ENCODE measurements at regions not wholly inside any gene's neighbourhood (a gene's known extent, or its start where the extent isn't known, plus 50 kb on each side); places are given as distances from the start of the nearest gene placed in this dataset.

DNA sequence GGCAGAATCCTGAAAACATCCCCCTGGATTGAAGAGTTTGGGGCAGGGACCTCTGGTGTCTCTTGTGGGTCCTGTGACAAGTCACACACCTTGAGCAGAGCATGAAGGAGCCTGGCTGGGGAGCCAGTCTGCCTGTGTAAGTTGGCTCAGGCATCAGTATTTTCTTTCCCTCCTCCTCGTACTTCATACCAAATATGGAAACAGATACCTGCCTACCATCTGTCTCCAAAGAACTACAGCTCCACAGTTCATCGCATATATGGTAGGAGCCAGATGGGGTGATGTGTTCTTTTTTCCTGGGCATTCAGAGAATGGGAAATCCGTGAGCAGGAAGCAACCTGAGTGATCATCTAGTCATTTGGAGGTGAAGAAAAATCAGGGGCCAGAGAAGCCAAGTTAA lies 177.3 kb upstream of the RAD23B start:
- no peaks in the 10 kb centered on the region for H3K4me1 Mint-ChIP-seq (ENCODE audit: low read depth)
- no peak for DNase-seq
- no peaks in the 10 kb centered on the region for H3K36me3 Mint-ChIP-seq (ENCODE audit: low read depth)
- no peak overlapping the region for H3K27ac Mint-ChIP-seq
- peaks cover 11% of the 10 kb centered on the region for H3K27me3 Mint-ChIP-seq (ENCODE audit: insufficient read depth)
- no peak overlapping the region for H3K4me3 Mint-ChIP-seq
- TF ChIP-seq, protein P1, sequence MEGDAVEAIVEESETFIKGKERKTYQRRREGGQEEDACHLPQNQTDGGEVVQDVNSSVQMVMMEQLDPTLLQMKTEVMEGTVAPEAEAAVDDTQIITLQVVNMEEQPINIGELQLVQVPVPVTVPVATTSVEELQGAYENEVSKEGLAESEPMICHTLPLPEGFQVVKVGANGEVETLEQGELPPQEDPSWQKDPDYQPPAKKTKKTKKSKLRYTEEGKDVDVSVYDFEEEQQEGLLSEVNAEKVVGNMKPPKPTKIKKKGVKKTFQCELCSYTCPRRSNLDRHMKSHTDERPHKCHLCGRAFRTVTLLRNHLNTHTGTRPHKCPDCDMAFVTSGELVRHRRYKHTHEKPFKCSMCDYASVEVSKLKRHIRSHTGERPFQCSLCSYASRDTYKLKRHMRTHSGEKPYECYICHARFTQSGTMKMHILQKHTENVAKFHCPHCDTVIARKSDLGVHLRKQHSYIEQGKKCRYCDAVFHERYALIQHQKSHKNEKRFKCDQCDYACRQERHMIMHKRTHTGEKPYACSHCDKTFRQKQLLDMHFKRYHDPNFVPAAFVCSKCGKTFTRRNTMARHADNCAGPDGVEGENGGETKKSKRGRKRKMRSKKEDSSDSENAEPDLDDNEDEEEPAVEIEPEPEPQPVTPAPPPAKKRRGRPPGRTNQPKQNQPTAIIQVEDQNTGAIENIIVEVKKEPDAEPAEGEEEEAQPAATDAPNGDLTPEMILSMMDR (IDR thresholded peaks at IDR 0.05), result no peak
- no peaks in the 10 kb centered on the region for H3K9me3 Mint-ChIP-seq

DNA sequence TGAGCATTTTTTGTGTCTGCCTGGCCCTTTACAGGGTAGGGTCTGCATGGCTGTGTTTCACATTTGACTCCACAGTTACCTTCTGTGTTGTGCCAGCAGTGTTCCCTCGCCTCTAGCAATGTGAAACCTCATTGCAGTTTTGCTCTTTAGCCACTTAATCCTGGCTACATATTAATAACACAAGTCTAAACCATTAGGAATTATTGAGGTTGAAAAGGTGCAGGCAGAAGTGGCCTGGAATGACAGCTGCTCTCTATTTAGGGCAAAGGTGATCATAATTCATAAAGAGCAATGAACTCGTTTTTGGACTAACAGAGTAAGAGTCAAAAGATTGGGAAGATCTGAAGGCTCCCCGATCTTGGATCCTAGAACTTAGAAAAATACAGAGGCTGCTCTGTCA lies 176.7 kb upstream of the RAD23B start:
- Mint-ChIP-seq H3K36me3 (ENCODE audit: low read depth) (no peaks in the 10 kb centered on the region), H3K4me3 (no peak overlapping the region), H3K9me3 (no peaks in the 10 kb centered on the region), H3K4me1 (ENCODE audit: low read depth) (no peaks in the 10 kb centered on the region), H3K27ac (no peak overlapping the region), H3K27me3 (ENCODE audit: insufficient read depth) (peaks cover 10% of the 10 kb centered on the region)
- no peak for DNase-seq
- TF ChIP-seq, protein P1 (IDR thresholded peaks at IDR 0.05), result no peak

DNA sequence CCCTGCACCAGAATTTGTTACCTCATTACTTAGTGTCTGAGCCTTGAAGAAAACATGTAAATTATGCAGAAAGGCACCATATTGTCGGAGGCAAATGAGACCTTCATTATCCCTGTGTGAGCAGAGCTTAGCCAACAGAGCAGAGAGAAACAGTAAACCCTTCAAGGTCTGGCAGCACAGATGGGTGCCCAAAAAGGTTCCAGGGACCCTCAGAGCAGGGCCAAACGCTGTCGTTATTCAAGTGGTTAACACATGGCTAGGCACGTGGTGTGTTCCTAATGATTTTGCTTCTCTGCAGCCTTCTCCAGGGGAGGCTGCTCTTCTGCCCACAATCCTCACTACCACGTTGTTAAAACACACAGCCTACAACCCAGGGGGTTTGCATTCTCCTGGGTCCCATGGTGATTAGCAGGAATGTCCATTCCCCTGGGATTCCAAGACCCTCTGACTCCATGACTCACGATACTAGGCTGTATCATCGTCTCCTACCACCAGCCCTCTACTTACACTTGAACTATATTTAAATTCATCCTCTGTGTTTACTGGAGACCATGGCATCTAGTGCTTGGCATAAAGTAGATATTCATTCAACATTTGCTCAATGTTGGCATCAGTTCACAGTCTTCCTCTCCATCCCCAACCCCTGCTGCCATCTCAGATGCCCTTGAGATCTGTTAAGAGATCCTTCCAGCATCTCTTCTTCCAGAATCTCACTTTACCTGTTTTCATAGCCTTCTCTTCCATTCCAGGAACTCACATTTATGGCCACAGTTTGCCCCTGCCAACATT lies 174.5 kb upstream of the RAD23B start:
- TF ChIP-seq, protein P1 (IDR thresholded peaks at IDR 0.05), result no peak
- Mint-ChIP-seq H3K27ac (no peak overlapping the region), H3K4me1 (ENCODE audit: low read depth) (no peaks in the 10 kb centered on the region), H3K27me3 (ENCODE audit: insufficient read depth) (peaks cover 6% of the 10 kb centered on the region), H3K9me3 (no peaks in the 10 kb centered on the region), H3K36me3 (ENCODE audit: low read depth) (no peaks in the 10 kb centered on the region), H3K4me3 (no peak overlapping the region)
- DNase-seq, result no peak

DNA sequence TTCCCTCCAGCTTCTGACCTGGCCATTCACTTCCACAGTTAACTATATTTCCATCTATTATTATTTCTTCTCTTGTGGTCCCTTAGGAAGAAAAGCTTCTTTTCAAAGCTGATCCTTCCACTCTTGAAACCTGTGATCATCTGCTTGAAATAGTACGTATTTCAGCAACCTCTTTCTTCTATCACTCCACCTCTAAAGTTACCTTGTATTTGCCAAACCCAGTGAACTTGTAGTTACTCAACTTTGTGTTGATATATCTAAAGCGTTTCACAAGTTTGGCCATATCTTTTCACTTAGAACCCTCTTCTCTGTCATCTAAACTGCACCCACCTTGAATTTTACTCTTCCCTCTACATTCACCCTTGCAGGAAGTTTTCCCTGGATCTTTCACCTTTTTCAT lies 173.8 kb upstream of the RAD23B start:
- H3K27me3 Mint-ChIP-seq (ENCODE audit: insufficient read depth), result peaks cover 6% of the 10 kb centered on the region
- no peak for DNase-seq
- no peaks in the 10 kb centered on the region for H3K9me3 Mint-ChIP-seq
- TF ChIP-seq, protein P1 (IDR thresholded peaks at IDR 0.05), result no peak
- H3K4me3 Mint-ChIP-seq, result no peak overlapping the region
- no peaks in the 10 kb centered on the region for H3K36me3 Mint-ChIP-seq (ENCODE audit: low read depth)
- no peaks in the 10 kb centered on the region for H3K4me1 Mint-ChIP-seq (ENCODE audit: low read depth)
- no peak overlapping the region for H3K27ac Mint-ChIP-seq

DNA sequence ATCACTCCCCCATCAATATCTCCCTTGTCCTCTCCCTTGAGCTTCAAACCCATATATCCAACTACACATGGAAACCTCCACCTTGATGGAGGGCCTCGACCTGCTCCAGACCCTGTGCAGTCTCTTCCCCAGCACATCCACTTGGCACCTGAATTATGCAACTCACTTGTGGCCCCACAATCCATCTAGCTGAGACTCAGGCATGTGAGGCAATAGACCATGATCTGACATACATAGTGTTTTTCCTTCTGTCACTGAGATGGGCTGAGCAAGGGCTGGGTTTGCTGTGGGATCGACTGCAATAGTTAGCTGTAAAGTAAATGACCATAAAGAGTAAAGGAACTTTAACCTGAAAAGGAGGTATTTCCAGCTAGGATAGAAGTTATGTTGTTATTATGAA lies 172.9 kb upstream of the RAD23B start:
- Mint-ChIP-seq H3K9me3 (no peaks in the 10 kb centered on the region), H3K4me1 (ENCODE audit: low read depth) (no peaks in the 10 kb centered on the region), H3K27ac (no peak overlapping the region), H3K36me3 (ENCODE audit: low read depth) (no peaks in the 10 kb centered on the region), H3K27me3 (ENCODE audit: insufficient read depth) (peaks cover 6% of the 10 kb centered on the region), H3K4me3 (no peak overlapping the region)
- TF ChIP-seq, protein P1 (IDR thresholded peaks at IDR 0.05), result no peak
- DNase-seq, result no peak

All from HFFc6 (cell line).